Prostate gland (tissue), 2 donors: ENCODE measurements at regions not wholly inside any gene's neighbourhood (a gene's known extent, or its start where the extent isn't known, plus 50 kb on each side); places are given as distances from the start of the nearest gene placed in this dataset.

Experiments used
- DNase-seq: peaks from one replicate; pipeline ENCODE4 v3.0.0-alpha.2; 2019; ENCODE audit warnings: low spot score
- H3K27ac ChIP-seq, 2 donors: fragments of 200-600 bp; sonication (generic); 2 replicates each; pipeline ENCODE4 v1.5.1; 2017 to 2019
- H3K27me3 ChIP-seq: fragments of 200-600 bp; sonication (generic); replicated peaks from 2 replicates; pipeline ENCODE4 v1.5.1; 2019; ENCODE audit not compliant: insufficient read depth
- H3K36me3 ChIP-seq, 2 donors: fragments of 200-600 bp; sonication (generic); 1 replicate in 1 of 2; 2 replicates in 1 of 2; pipeline versions ENCODE4 v1.5.1 to v1.8.1; 2017 to 2019
- H3K4me1 ChIP-seq: fragments of 200-600 bp; sonication (generic); replicated peaks from 2 replicates; pipeline ENCODE4 v1.5.1; 2019
- H3K4me3 ChIP-seq, 2 donors: fragments of 200-600 bp; sonication (generic); 2 replicates each; pipeline ENCODE4 v1.5.1; 2017 to 2019
- H3K9me3 ChIP-seq: fragments of 200-600 bp; sonication (generic); 2 replicates; pipeline ENCODE4 v1.5.1; 2017
- POLR2A ChIP-seq: fragments of 450-650 bp; IDR thresholded peaks from one replicate; pipeline ENCODE4 v1.6.1; 2016; ENCODE audit warnings: antibody characterized with exemption, mild to moderate bottlenecking
- POLR2AphosphoS5 ChIP-seq: sonication (generic); formaldehyde crosslinking; IDR thresholded peaks from one replicate; pipeline ENCODE4 v1.6.1; 2017; ENCODE audit warnings: antibody characterized with exemption
- WGBS: methylation state at CpG from one replicate; pipeline ENCODE4 v1.1.5; 2018; 5-methylcytosine and 5-hydroxymethylcytosine counted together
- intact Hi-C: fragments of 100-400 bp; cut with DNase I; formaldehyde crosslinking; loops from one replicate; pipeline ENCODE4 v1.14.2; 2022
- TF ChIP-seq, protein P1 (sequence below), 4 experiments: fragments of 200-600 bp in 2 of 4; fragments of 450-650 bp in 2 of 4; sonication (generic) in 2 of 4; IDR thresholded peaks; 1 replicate in 3 of 4; 2 replicates in 1 of 4; pipeline ENCODE4 v1.5.1; 2016 to 2019; ENCODE audit warnings: antibody characterized with exemption in 4 of 4, mild to moderate bottlenecking in 2 of 4, moderate library complexity in 2 of 4

- no peak for TF ChIP-seq POLR2AphosphoS5
- no peak for TF ChIP-seq POLR2A
- TF ChIP-seq, protein P1, sequence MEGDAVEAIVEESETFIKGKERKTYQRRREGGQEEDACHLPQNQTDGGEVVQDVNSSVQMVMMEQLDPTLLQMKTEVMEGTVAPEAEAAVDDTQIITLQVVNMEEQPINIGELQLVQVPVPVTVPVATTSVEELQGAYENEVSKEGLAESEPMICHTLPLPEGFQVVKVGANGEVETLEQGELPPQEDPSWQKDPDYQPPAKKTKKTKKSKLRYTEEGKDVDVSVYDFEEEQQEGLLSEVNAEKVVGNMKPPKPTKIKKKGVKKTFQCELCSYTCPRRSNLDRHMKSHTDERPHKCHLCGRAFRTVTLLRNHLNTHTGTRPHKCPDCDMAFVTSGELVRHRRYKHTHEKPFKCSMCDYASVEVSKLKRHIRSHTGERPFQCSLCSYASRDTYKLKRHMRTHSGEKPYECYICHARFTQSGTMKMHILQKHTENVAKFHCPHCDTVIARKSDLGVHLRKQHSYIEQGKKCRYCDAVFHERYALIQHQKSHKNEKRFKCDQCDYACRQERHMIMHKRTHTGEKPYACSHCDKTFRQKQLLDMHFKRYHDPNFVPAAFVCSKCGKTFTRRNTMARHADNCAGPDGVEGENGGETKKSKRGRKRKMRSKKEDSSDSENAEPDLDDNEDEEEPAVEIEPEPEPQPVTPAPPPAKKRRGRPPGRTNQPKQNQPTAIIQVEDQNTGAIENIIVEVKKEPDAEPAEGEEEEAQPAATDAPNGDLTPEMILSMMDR (IDR thresholded peaks at IDR 0.05) = no peak
- no peak for DNase-seq
- no peak overlapping the region for H3K27ac ChIP-seq
- H3K4me3 ChIP-seq = no peak overlapping the region
- H3K4me1 ChIP-seq = no peaks in the 10 kb centered on the region
- no peaks in the 10 kb centered on the region for H3K36me3 ChIP-seq
- no peaks in the 10 kb centered on the region for H3K27me3 ChIP-seq
- intact Hi-C loops = no loop called here
- 58% methylated on average over 1 of the region's 1 CpG for WGBS
- H3K9me3 ChIP-seq = no peaks in the 10 kb centered on the region
These were observed 499.1 kb upstream of the JAG1 start for GRCh38 chr20:11172881-11173280.

DNA sequence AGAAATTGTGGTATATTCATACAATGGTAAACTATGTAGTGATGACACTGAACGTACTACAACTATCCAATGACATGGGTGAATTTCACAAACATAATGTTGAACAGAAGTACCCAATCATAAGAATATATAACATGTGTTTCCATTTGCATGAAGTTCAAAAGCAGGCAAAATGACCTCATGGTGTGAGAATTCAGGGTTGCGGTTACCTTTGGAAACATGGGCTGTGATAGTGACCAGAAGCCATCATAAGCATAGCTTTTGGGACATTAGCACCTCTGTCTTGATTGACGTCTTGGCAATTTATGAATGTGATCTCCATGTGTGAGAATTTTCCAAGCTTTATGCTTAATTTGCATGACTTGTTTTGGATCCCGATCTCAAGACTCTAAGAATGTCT lies 500.1 kb upstream of the JAG1 start:
- Histone ChIP-seq H3K36me3 (no peaks in the 10 kb centered on the region), H3K27me3 (no peaks in the 10 kb centered on the region), H3K9me3 (no peaks in the 10 kb centered on the region), H3K4me3 (no peak overlapping the region), H3K4me1 (no peaks in the 10 kb centered on the region), H3K27ac (no peak overlapping the region)
- TF ChIP-seq POLR2AphosphoS5 = no peak
- TF ChIP-seq, protein P1 (IDR thresholded peaks at IDR 0.05) = no peak
- no peak for TF ChIP-seq POLR2A
- WGBS = 97% methylated on average over 4 of the region's 4 CpGs
- DNase-seq = no peak
- intact Hi-C loops = no loop called here

DNA sequence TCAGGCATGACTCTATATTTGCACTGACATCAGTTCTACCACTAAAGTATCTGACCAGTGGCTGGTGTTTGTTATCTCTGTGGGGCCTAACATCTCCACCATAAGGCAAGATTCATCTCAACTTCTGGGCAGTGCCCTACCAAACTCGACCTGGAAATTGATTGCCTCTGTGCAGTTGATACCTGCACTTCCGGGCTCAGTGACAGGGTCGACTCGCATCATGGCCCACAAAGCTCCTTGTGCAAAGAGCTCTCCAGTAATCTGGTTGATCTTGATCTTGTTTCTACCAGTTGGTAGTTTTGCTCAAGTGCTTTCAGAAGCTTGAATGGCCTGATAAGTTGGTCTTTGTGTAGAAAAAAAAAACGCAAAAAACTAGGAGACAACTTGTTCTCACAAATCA lies 501.1 kb upstream of the JAG1 start:
- 79% methylated on average over 5 of the region's 5 CpGs for WGBS
- H3K36me3 ChIP-seq = no peaks in the 10 kb centered on the region
- H3K4me1 ChIP-seq = no peaks in the 10 kb centered on the region
- H3K27me3 ChIP-seq = no peaks in the 10 kb centered on the region
- no peak for TF ChIP-seq POLR2AphosphoS5
- no peak for TF ChIP-seq POLR2A
- TF ChIP-seq, protein P1 (IDR thresholded peaks at IDR 0.05) = no peak
- no peaks in the 10 kb centered on the region for H3K9me3 ChIP-seq
- DNase-seq = no peak
- H3K4me3 ChIP-seq = no peak overlapping the region
- intact Hi-C loops = no loop called here
- H3K27ac ChIP-seq = no peak overlapping the region

GRCh38 chr20:11176431-11176830 lies 502.6 kb upstream of the JAG1 start:
- H3K27ac ChIP-seq = no peak overlapping the region
- H3K4me1 ChIP-seq = no peaks in the 10 kb centered on the region
- H3K9me3 ChIP-seq = no peaks in the 10 kb centered on the region
- no peaks in the 10 kb centered on the region for H3K36me3 ChIP-seq
- TF ChIP-seq, protein P1 (IDR thresholded peaks at IDR 0.05) = no peak
- TF ChIP-seq POLR2A (no peak), POLR2AphosphoS5 (no peak)
- no peak overlapping the region for H3K4me3 ChIP-seq
- no peak for DNase-seq
- intact Hi-C loops = no loop called here
- 95% methylated on average over 2 of the region's 2 CpGs for WGBS
- H3K27me3 ChIP-seq = no peaks in the 10 kb centered on the region

DNA sequence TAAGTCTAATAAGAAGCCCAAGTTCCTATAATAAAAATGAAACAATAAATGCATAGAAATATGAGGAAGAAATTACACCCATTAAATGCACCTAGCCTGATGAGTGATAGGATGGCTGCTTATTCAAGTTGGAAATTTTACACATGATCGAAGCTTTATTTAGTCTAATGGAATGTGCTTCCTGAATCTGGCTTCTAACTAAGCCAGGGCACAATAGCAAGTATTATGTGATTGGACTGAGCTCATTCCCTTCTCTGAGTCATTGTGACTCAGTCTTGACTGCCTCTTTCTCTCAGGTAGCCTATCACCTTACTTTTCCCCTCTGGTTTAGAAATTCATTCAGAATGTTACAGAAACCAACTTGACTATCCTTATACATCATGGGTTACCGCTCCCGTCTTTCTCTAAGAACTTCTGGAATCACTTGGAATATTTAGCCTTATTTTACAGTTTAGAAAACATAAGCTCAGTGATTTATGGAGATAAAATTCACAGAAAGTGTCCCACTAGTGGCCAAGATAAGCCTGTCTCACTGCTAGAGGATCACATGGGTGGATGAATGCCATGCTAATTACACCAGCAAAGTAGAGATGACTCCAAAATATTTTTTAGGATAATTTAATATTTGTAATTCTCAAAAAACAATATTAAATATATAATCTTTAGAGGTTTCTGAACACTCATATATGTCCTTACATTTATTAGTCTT lies 505.3 kb upstream of the JAG1 start:
- no peaks in the 10 kb centered on the region for H3K27me3 ChIP-seq
- no peak for DNase-seq
- H3K4me1 ChIP-seq = no peaks in the 10 kb centered on the region
- intact Hi-C loops = no loop called here
- no peaks in the 10 kb centered on the region for H3K36me3 ChIP-seq
- whole genome bisulfite sequencing = 66% methylated on average over 3 of the region's 3 CpGs
- no peaks in the 10 kb centered on the region for H3K9me3 ChIP-seq
- TF ChIP-seq POLR2AphosphoS5 (no peak), POLR2A (no peak)
- TF ChIP-seq, protein P1 (IDR thresholded peaks at IDR 0.05) = no peak
- no peak overlapping the region for H3K4me3 ChIP-seq
- no peak overlapping the region for H3K27ac ChIP-seq
